Common myeloid progenitor, CD34-positive (primary cell): ENCODE measurements at regions not wholly inside any gene's neighbourhood (a gene's known extent, or its start where the extent isn't known, plus 50 kb on each side); places are given as distances from the start of the nearest gene placed in this dataset.
"Not testable (repeated sequence)": the region's sequence is repeated elsewhere in the genome, so short reads cannot be mapped to it uniquely, and the experiment has no call there.

Experiments
- CTCF ChIA-PET: fragments of 350-600 bp; sonication (Branson Sonifier 250); formaldehyde crosslinking; loops from one replicate; lab custom pipeline; 2021; ENCODE audit warnings: antibody characterized with exemption; lab: Charles Lee
- POLR2A ChIA-PET: fragments of 350-600 bp; sonication (Branson Sonifier 250); formaldehyde crosslinking; loops from one replicate; lab custom pipeline; 2021; ENCODE audit warnings: antibody characterized with exemption; lab: Charles Lee
- DNase-seq, 3 donors: peaks; one replicate each; pipeline versions ENCODE4 v3.0.0 to v3.0.0-alpha.2; 2013
- H3K27ac ChIP-seq, 2 experiments: 1 replicate in 1 of 2; 2 replicates in 1 of 2; pipeline ENCODE4 v1.7.0; 2013; ENCODE audit warnings: inconsistent platforms in 2 of 2, low read length in 2 of 2, mild to moderate bottlenecking in 2 of 2, low read depth in 1 of 2, moderate library complexity in 1 of 2; ENCODE audit not compliant: severe bottlenecking in 2 of 2, insufficient read depth in 1 of 2, poor library complexity in 1 of 2
- H3K27me3 ChIP-seq, 5 experiments: replicated peaks in 2 of 5; 1 replicate in 3 of 5; 2 replicates in 2 of 5; pipeline versions ENCODE4 v1.6.1 to v1.7.0; 2013; ENCODE audit warnings: low read length in 4 of 5, mild to moderate bottlenecking in 2 of 5, moderate library complexity in 2 of 5, inconsistent platforms in 1 of 5; ENCODE audit not compliant: insufficient read depth in 5 of 5, control insufficient read depth in 4 of 5
- H3K36me3 ChIP-seq, 4 experiments: 1 replicate in 2 of 4; 2 replicates in 2 of 4; pipeline versions ENCODE4 v1.6.1 to v1.7.0; 2013; ENCODE audit warnings: low read length in 3 of 4, control low read depth in 1 of 4, mild to moderate bottlenecking in 1 of 4; ENCODE audit not compliant: control insufficient read depth in 4 of 4, insufficient read depth in 4 of 4
- H3K4me1 ChIP-seq, 4 experiments: 1 replicate in 3 of 4; 2 replicates in 1 of 4; pipeline versions ENCODE4 v1.6.1 to v1.7.1; 2013; ENCODE audit warnings: low read length in 3 of 4, mild to moderate bottlenecking in 3 of 4, control low read depth in 1 of 4, inconsistent platforms in 1 of 4, moderate library complexity in 1 of 4; ENCODE audit not compliant: control insufficient read depth in 4 of 4, insufficient read depth in 4 of 4; ENCODE audit errors: control extremely low read depth in 1 of 4
- H3K4me3 ChIP-seq, 7 experiments: 1 replicate in 4 of 7; 2 replicates in 3 of 7; pipeline versions ENCODE4 v1.5.1 to v1.7.0; 2013; ENCODE audit warnings: mild to moderate bottlenecking in 7 of 7, low read length in 6 of 7, moderate library complexity in 6 of 7, inconsistent platforms in 2 of 7, low read depth in 2 of 7, control low read depth in 1 of 7; ENCODE audit not compliant: insufficient read depth in 4 of 7, control insufficient read depth in 1 of 7; ENCODE audit errors: extremely low read depth in 1 of 7
- H3K9me3 ChIP-seq, 5 experiments: 1 replicate in 4 of 5; 2 replicates in 1 of 5; pipeline versions ENCODE4 v1.6.1 to v1.7.1; 2013; ENCODE audit warnings: low read length in 4 of 5, mild to moderate bottlenecking in 2 of 5, inconsistent platforms in 1 of 5, low read depth in 1 of 5, moderate library complexity in 1 of 5; ENCODE audit not compliant: control insufficient read depth in 4 of 5, insufficient read depth in 2 of 5; ENCODE audit errors: control extremely low read depth in 1 of 5
- whole genome bisulfite sequencing: methylation state at CpG from one replicate; pipeline ENCODE4 v1.1.5; 2013; ENCODE audit not compliant: insufficient coverage; 5-methylcytosine and 5-hydroxymethylcytosine counted together

DNA sequence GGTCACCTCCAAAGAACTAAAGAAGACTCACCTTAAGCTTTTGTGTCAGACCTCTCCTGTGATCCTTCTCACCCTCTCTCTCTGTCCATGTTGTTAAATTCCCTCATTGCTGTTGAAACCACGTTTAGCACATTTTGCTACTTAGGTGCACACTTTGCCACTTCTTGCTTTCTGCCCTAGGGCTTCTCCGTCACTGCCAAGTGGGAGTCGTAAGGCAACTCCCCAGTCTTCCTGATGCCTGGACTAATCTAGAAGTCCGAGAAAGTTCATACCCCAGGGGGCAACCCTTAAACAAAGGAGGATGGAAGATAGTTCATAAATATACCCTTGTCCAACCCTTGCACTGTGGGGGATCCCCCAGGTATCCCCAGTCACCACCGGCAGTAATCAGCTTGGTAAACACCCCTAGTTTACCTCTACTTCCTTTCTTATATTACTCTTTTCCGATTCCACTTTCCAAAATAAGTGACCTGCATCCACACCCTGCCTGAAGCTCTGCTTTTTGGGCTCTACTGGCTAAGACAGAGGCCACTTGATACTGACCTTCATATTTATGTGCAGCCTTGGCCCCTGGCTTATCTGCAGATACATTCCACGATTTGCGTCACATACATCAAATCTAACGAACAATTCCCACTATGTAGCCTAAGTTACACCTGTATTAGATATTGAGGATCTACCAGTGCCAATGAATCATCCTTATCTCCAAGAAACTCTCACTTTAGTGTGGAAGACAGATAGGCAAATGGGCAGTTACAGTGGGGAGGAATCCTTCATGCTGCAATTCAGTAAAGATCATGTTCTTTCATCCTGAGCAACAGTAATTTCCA lies 776.2 kb downstream of the RNF144A start:
- WGBS = 84% methylated on average over 6 of the region's 9 CpGs
- POLR2A ChIA-PET = no interaction called here

DNA sequence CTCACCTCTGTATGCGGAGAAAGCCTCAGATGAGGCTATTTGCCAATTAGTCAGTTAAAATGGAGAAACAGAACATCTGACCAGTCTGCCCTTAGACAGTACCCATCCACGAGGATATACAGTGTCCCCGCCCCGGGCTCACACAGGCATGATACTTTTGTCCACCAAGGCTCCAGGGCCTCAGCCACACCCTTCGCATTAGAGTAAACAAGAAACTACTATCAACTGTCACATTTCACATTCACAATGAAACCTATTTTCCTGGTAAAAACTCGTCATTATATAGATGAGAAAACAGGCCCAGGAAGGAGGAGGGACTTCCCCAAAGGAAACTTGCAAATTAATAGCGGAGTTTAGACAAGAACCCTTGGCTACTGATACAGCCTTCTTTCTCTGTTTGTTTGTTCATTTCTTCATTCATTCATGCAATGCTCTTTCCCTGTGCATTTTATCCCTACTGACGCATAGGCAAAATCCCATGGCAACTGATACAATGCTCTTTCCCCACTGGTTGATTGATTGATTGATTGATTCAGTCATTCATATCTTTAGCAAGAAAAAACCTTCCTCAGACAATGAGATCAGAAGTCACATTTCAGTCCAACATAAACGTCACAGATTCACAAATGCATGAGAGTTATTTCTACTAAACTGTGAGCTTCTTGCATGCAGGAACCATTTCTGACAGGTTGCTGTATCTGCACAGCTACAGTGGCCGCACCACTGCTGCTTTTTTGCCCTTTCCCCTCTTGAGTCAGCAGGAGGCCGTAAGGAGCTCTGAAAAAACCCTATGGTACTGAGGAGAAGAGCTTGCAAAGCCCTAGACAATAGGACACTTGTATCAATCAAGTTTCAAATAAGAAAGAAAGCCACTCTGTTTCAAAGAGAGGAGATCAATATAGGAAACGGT lies 777.1 kb downstream of the RNF144A start:
- ChIA-PET POLR2A (no interaction called here), CTCF (interaction anchor here (1.0 kb wide), 1 partner anchor 9 kb away, joined by 3 read pairs; no protein-coding TSS in a partner anchor)
- Histone ChIP-seq H3K9me3 (no peaks in the 10 kb centered on the region), H3K27ac (no peak overlapping the region), H3K4me1 (no peaks in the 10 kb centered on the region), H3K36me3 (no peaks in the 10 kb centered on the region), H3K4me3 (no peak overlapping the region), H3K27me3 (no peaks in the 10 kb centered on the region)
- DNase-seq = no peak
- 91% methylated on average over 10 of the region's 12 CpGs for WGBS

More for the DNA sequence above, 776.2 kb downstream of the RNF144A start:
- Histone ChIP-seq H3K27ac (no peak overlapping the region), H3K36me3 (no peaks in the 10 kb centered on the region), H3K4me3 (no peak overlapping the region), H3K27me3 (no peaks in the 10 kb centered on the region), H3K9me3 (no peaks in the 10 kb centered on the region), H3K4me1 (no peaks in the 10 kb centered on the region)
- CTCF ChIA-PET = interaction anchor here (1.0 kb wide), 1 partner anchor 10 kb away, joined by 3 read pairs; no protein-coding TSS in a partner anchor
- DNase-seq = no peak

DNA sequence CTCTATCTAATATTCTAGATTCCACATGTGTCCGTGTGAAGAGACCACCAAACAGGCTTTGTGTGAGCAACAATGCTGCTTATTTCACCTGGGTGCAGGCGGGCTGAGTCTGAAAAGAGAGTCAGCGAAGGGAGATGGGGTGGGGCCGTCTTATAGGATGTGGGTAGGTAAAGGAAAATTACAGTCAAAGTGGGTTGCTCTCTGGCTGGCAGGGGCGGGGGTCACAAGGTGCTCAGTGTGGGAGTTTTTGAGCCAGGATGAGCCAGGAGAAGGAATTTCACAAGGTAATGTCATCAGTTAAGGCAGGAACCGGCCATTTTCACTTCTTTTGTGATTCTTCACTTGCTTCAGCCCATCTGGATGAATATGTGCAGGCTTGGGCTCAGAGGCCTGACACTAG lies 779.3 kb downstream of the RNF144A start:
- H3K4me3 ChIP-seq, POLR2A ChIA-PET, H3K27ac ChIP-seq, DNase-seq, H3K4me1 ChIP-seq, H3K36me3 ChIP-seq, H3K9me3 ChIP-seq, CTCF ChIA-PET, H3K27me3 ChIP-seq: not testable (repeated sequence)
- 96% methylated on average over 5 of the region's 6 CpGs for WGBS

DNA sequence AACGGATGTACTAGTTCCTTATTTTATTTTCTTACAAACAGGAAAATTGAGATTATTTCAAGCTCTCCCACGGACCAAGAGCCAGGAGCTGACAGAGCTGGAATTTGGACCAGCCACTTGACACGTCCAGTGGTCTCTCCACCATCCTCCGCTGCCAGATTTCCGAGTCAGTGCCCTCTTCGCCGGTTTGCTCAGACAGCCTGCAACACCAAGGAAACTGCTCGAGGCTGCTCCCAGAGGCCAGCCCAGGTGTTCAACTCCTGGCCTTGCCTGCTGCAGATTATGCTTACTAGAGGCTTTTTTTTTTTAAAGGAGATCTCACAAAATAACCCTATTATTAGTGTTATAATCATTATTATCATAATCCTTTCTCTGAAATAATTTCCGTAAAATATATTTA lies 779.8 kb downstream of the RNF144A start:
- no peaks in the 10 kb centered on the region for H3K36me3 ChIP-seq
- no peaks in the 10 kb centered on the region for H3K9me3 ChIP-seq
- CTCF ChIA-PET = no interaction called here
- no peaks in the 10 kb centered on the region for H3K27me3 ChIP-seq
- 98% methylated on average over 7 of the region's 9 CpGs for WGBS
- no peak for DNase-seq
- POLR2A ChIA-PET = no interaction called here
- H3K4me3 ChIP-seq = no peak overlapping the region
- no peaks in the 10 kb centered on the region for H3K4me1 ChIP-seq
- no peak overlapping the region for H3K27ac ChIP-seq

DNA sequence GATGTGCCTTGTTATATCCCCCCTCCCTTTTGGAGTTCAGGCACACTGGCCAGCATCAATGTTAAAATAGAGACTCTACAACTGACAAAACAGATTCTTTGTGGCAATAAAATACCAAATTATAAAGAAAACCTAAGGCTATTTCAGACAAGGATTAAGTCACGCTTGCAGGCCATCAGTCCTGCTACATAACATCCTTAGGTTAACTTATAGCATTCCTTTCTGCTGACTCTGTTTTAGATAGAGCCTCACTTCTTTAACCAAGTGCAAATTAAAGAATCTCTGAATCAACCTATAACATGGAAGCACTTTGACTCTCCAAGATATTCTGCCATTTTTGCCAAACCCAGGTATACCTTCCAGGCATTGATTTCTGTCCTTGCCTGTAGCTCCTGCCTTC lies 784.6 kb downstream of the RNF144A start:
- no peaks in the 10 kb centered on the region for H3K27me3 ChIP-seq
- WGBS = 100% methylated on average over 1 of the region's 1 CpG
- DNase-seq = no peak
- ChIA-PET POLR2A (no interaction called here), CTCF (no interaction called here)
- peaks cover 0 to 3% (median 0%) of the 10 kb centered on the region in 4 experiments for H3K4me1 ChIP-seq
- H3K36me3 ChIP-seq = no peaks in the 10 kb centered on the region
- H3K9me3 ChIP-seq = no peaks in the 10 kb centered on the region
- no peak overlapping the region for H3K27ac ChIP-seq
- no peak overlapping the region for H3K4me3 ChIP-seq

DNA sequence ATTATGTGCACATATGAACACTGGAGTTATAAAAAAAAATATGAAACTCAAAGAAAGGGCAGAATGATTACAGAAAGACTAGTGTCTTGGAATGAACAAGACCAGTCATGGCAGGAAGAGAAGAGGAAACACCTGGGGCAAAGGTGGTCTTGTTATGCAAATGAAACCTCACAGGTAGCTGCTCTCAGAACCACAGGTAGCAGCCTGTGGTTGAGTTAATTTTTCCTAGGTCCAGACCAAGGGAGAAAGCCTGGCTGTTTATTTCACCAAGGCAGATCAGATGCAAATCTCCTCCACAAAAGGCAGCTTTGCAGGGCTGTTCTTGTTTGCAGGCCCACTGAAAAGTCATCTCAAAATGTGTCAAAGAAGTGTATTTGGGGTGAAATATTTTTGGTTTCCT lies 785.8 kb downstream of the RNF144A start:
- POLR2A ChIA-PET = no interaction called here
- Histone ChIP-seq H3K4me1 (peaks cover 0 to 3% (median 0%) of the 10 kb centered on the region in 4 experiments), H3K36me3 (no peaks in the 10 kb centered on the region), H3K4me3 (no peak overlapping the region), H3K27ac (no peak overlapping the region), H3K9me3 (no peaks in the 10 kb centered on the region), H3K27me3 (no peaks in the 10 kb centered on the region)
- no peak for DNase-seq
- CTCF ChIA-PET = no interaction called here
